GM10248 (cell line): ENCODE measurements at regions not wholly inside any gene's neighbourhood (a gene's known extent, or its start where the extent isn't known, plus 50 kb on each side); places are given as distances from the start of the nearest gene placed in this dataset.

Experiments used
- CTCF ChIA-PET: fragments of 300-600 bp; sonication (Branson Sonifier 250); formaldehyde crosslinking; extraction: SDS; loops from one replicate; lab custom pipeline; 2021; ENCODE audit warnings: antibody characterized with exemption; lab: Yijun Ruan, JAX
- POLR2A ChIA-PET: fragments of 350-650 bp; sonication (Branson Sonifier 250); formaldehyde crosslinking; extraction: SDS; loops from one replicate; lab custom pipeline; 2020; ENCODE audit warnings: antibody characterized with exemption; lab: Yijun Ruan, JAX
- DNase-seq: peaks from one replicate; pipeline ENCODE4 v3.0.0; 2012; ENCODE audit errors: extremely low spot score
- TF ChIP-seq, protein P1 (sequence below): IDR thresholded peaks from 2 replicates; pipeline ENCODE4 v1.5.1; 2012; ENCODE audit warnings: mild to moderate bottlenecking, low read depth; ENCODE audit errors: extremely low read depth, missing control alignments, control extremely low read depth

DNA sequence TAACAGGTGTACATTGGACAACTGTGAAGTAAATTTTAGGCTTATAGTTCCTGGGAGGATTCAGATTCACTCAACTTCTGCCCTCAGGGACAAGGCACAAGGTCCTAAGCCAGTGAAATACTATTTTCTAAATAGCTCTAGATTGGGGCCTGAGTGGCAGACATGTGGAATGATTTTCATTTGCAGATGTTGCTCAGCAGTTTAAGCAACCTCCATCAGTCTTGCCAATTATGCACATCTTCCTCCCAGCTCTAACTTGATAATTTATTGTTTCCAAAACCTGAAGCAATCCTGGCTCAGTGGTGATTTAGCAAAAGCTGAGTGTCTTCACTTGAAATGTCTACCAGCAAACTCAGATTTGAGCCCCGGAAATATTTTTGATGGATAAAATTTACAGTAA lies 116.2 kb downstream of the SCP2D1 start:
- ChIA-PET POLR2A (no interaction called here), CTCF (interaction anchor here (1.1 kb wide), 1 partner anchor 9 kb away, joined by 3 read pairs; no protein-coding TSS in a partner anchor)
- TF ChIP-seq, protein P1, sequence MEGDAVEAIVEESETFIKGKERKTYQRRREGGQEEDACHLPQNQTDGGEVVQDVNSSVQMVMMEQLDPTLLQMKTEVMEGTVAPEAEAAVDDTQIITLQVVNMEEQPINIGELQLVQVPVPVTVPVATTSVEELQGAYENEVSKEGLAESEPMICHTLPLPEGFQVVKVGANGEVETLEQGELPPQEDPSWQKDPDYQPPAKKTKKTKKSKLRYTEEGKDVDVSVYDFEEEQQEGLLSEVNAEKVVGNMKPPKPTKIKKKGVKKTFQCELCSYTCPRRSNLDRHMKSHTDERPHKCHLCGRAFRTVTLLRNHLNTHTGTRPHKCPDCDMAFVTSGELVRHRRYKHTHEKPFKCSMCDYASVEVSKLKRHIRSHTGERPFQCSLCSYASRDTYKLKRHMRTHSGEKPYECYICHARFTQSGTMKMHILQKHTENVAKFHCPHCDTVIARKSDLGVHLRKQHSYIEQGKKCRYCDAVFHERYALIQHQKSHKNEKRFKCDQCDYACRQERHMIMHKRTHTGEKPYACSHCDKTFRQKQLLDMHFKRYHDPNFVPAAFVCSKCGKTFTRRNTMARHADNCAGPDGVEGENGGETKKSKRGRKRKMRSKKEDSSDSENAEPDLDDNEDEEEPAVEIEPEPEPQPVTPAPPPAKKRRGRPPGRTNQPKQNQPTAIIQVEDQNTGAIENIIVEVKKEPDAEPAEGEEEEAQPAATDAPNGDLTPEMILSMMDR = no peak
- no peak for DNase-seq

DNA sequence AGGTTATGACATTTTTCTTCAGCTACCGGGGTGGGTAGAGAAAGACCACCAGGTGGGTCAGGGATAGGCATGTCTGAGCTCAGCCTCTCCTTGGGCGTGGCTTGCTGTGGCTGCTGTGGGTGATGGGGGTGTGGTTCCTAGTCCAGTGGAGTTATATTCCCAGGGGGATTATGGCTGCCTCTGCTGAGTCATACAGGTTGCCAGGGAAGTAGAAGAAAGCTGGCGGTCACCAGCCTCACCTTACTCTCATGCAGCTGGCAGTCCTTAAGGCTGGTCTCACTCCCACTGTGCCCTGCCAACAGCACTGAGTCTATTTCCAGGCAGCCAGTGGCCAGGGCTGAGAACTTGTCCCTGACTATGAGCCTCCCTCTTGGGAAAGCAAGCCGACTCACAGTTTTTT lies 130.0 kb downstream of the SCP2D1 start:
- no peak for DNase-seq
- POLR2A ChIA-PET = no interaction called here
- CTCF ChIA-PET = no interaction called here
- TF ChIP-seq, protein P1 = no peak

DNA sequence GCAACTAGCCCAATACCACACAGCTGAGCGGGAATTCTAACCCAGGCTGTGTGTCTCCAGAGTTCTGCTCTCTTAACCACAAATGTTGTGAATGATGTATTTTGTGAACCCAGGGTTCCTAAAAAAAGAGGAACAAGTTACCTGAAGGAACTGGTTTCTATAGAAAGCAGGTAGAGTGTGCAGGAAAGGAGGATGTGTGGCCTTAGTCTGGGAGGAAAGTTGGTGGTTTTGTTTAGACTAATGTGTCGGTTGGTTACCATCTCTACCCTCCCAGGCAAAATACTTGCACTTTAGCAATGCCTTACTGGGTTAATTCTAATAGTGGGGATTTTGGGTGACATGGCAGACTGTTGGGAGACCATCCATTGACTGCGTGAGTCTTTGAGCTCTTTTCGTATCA lies 143.3 kb downstream of the SCP2D1 start:
- TF ChIP-seq, protein P1 = no peak
- ChIA-PET CTCF (no interaction called here), POLR2A (no interaction called here)
- DNase-seq = no peak

DNA sequence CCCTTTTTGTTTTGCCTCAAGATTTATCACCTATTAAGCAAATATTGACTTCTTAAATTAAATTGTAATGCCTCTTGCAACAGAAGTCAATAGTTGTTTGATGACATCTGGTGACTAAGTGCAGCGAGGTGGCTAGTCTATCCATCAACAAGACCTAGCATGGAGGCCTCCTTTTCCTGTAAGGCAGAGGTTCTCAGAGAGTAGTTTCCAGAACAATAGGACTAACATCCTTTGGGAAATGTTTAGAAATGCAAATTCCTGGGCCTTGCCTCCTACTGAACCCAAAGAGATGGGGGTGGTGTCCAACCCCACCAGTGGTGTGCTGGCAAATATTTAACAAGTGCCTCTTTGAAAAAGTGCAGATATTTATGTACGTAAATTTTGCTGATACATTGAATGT lies 143.7 kb downstream of the SCP2D1 start:
- CTCF ChIA-PET = no interaction called here
- POLR2A ChIA-PET = no interaction called here
- TF ChIP-seq, protein P1 = no peak

DNA sequence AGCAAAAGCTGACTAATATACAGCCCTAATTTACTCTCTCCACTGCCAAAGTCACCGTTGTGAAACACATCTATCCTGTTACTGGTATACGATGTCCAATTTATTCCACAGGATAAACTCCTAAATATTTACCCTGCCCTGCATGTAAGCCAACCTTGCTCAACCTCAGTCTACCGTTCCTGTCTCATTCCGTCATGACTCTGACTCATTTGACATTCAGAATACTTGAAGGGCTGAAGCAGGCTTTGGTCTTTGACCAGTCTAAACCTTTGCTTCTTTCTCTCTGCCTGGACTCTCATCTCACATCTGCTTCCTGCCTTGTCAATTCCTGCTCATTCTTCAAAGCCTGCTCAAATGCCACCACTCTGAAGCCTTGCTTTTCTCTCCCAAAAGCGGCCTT lies 157.5 kb downstream of the SCP2D1 start:
- ChIA-PET CTCF (no interaction called here), POLR2A (no interaction called here)
- TF ChIP-seq, protein P1 = no peak
- DNase-seq = no peak

More for the DNA sequence above, 143.7 kb downstream of the SCP2D1 start:
- DNase-seq = no peak

DNA sequence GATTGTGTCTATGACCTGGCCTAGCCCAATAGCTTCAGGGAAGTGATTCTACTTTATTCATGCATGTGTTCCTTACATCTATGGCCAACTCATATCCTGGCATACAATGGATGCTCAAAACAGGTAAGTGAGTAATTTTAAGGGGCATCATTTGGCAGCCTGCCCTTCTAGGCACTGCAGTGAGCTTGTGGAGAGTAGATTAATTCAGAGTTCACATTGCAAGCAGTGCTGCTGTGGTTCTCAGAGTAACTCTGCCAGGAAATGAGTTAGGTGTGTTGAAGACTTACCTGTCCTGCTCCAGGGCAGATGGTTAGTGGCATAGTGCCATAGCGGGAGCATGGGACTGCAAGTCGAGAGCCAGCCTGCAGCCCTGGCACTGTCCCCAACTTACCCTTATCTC lies 158.0 kb downstream of the SCP2D1 start:
- TF ChIP-seq, protein P1 = no peak
- CTCF ChIA-PET = no interaction called here
- no peak for DNase-seq
- POLR2A ChIA-PET = no interaction called here
